ENCODE measurements at regions not wholly inside any gene's neighbourhood (a gene's known extent, or its start where the extent isn't known, plus 50 kb on each side); places are given as distances from the start of the nearest gene placed in this dataset.
"Not testable (repeated sequence)": the region's sequence is repeated elsewhere in the genome, so short reads cannot be mapped to it uniquely, and the experiment has no call there.

GRCh38 chr18:70754486-70754885 is 465.6 kb downstream of the SOCS6 start:
- DNase-seq, result no peak

- no peak for DNase-seq
These were observed 444.1 kb downstream of the SOCS6 start for GRCh38 chr18:70732916-70733315.

DNA sequence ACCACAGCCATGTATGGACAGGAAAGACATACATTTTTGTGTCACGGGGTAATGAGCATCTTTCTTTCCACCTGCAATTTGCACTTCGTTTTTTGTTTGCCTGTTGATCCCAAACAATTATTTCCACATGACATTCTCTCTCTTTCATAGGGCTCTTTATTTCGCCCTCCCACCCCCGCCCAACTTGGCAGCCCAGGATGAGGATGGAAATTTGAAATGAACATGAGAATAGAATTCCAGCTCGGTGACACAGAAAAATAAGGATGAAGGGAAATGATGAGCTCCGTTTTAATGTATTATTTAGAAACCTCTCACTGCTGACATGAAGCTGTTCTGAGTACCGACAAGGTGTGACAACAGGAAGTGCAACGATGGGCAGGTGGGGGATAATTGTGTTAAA is 443.3 kb downstream of the SOCS6 start:
- DNase-seq, result no peak

DNA sequence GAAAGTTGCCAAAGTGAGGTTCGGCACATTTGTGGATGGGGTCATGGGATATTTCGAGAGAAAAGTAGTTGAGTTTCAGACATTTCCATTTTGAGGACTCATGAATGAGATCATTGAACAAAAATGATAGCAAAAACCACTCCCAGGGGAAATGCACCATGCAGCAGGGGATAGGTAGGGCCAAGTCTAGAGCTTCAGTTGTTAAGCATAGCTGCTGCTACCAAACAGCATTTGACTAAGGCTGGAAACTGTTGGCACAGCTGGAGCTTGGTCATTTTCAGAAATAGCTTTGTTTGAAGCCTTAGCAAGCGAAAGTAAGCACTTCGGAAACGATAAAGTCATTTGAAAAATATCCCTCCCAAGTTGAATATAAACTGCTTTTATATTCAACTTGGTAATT is 431.8 kb downstream of the SOCS6 start:
- no peak for DNase-seq

DNA sequence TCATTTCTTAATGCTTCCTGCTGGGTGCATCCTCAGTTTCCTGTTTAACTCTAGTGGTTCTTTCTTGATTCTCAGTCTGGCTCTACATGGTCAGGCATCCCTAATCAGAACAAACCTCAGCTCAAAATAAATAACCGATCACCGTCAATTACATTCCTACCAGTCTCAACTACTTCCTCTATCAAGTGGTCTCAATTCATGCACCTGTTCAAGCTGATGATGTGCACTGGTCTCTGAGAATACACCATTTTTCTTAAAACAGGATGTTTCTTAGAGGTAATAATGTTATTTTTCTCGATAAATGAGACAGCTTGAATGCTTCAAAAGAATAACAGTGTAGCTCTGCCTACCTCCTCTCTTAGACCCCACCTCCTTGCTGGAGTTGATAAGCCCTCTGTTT is 420.9 kb downstream of the SOCS6 start:
- DNase-seq, result no peak

DNA sequence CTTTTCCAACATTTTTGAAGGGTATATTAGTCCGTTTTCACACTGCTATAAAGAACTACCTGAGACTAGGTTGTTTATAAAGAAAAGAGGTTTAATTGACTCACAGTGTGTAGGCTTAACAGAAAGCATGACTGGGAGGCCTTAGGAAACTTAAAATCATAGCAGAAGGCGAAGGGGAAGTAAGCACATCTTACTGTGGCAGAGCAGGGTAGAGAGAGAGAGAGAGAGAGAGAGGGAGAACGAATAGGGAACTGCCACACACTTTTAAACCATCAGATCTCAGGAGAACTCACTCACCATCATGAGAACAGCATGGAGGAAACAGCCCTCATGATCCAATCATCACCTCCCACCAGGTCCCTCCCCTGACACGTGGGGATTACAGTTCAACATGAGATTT is 420.3 kb downstream of the SOCS6 start:
- no peak for DNase-seq

DNA sequence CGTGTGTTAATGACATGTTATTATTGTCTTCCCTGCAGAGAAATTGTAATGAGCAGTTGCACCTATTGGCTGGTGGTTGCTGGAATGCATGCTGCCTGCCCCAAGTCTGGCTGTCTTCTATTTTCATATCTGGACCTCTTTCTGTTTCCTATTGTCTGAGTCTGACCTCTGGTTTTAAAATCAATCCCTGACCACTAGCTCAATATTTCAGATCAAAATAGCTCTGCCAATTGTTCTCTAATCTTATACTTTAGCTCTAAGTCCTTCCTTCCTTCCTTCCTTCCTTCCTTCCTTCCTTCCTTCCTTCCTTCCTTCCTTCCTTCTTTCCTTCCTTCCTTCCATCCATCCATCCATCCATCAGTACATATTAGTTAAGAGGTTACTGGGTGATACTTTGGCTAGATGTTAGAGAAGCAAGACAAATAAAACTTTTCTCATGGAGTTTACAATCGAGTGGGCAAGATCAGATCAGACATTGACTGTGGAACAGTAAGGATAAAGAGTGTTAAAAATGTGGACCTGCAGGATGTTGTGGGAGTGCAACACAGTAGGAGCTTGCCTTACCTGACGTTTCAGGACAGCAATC is 417.1 kb downstream of the SOCS6 start:
- no peak for DNase-seq

GRCh38 chr18:70700496-70700895 is 411.7 kb downstream of the SOCS6 start:
- no peak for DNase-seq

DNA sequence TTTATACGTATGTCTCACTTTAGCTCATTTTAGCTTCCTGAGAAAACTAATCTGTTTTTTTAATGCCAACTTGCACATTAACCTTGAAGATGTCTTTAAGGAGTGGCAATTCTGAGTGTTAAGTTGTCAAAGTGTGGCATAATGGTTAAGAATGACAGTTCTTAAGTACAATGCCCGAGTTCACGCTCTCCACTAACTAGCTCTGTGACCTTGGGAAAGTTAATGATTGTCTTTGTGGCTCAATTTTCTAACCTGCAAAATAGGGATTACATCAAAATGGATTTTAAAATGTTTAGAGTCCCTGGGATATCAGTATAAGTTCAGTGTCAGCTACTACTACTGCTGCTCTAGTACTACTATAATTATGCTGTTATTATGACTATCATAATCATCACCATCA is 409.7 kb downstream of the SOCS6 start:
- no peak for DNase-seq

DNA sequence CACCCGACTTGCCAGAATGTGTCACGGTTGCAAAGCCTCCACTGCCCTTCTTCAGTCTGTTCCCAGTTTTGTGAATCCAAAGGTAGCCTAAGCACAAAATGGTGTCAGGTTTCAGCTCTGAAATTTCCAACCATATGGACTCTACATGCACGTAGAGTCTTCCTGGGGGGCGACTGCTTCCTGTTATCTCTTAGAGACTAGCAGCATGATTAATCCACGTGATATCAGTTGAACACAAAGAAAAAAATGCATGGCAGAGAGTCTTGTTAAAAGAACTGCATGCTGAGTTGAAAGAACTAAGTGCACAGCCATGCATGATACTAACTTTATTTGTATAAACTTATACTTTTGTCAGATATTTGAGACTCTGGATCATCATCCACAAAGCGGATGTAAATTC is 404.4 kb downstream of the SOCS6 start:
- DNase-seq, result no peak

DNA sequence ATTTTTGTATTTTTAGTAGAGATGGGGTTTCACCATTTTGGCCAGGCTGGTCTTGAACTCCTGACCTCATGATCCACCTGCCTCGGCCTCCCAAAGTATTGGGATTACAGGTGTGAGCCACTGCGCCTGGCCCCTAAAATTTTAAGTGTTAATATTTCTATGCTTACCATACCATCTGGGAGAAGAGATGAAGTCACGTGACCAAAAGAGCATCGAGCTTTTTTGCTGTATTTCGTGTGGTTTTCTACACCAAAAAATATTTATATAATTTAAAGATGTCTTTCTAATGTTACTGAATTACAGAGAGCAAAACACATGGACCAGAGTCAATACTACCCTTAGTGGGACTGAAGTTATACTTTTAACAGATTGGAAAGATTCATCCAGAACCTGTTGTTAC is 400.9 kb downstream of the SOCS6 start:
- DNase-seq, result not testable (repeated sequence)

DNA sequence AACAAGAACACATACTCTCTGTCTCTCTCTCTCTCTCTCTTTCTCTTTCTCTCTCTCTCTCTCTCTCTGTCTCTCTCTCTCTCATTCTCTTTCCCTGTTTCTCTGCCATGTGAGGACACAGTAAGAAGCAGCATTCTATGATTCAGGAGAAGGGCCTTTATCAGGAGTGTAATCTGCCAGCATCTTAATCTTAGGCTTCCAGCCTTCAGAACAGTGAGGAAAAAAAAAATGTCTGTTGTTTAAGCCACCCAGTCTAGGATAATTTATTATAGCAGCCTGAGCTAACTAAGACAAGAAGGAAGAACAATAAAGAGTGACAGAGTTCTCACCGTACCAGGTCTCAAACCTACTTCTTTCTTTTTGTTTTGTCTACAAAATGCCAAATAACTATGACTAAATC is 399.4 kb downstream of the SOCS6 start:
- DNase-seq, result no peak

DNA sequence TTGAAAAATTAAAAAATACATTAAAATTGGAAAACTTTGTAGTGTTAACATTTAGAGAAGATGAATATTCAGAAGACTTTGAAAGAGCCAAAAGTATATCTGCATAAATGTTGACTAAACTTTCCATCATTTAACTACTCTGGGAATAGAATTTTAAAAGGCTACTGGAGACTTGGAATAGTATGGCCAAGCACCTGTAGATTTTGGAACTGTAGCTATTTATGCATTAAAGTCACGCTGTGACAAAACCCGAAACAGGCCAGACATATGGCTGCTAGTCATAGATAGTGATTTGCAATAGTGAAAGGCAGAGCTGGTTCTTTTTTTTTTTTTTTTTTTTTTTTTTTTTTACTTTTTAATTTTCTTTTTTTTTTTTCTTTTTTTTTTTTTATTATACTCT is 396.0 kb downstream of the SOCS6 start:
- no peak for DNase-seq

DNA sequence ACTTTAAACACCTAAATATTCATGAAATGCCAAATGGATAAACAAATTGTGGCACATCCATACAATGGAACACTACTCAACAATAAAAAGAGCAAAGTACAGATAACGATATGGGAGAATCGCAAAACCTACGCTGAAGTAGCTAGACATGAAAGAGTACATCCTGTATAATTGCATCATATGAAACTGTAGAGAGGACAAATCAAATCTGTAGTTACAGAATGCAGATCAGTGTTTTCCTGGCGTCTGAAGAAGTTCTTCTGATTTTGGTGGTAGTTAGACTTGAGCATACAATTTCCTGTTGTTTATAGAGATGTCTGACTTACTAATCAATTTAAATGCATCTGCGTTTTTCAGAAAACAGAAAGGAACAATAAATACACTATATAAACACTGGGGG is 394.4 kb downstream of the SOCS6 start:
- no peak for DNase-seq

DNA sequence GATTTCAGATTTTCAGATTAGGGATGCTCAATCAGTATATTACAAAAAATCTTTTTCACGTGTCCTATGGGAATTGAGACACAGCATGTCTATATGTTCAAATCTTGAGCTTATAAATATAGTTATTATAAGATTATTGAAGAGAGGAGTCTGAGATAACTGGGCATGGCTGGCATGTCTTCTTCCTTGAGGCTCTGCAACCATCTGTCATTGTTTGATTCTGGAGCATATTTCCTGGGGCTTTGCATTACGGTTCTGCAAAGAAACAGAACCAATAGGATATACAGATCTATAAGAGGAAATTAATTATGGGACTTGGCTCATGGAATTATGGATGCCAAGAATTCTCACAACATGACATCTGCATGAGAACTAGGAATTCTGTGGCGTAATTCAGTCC is 386.1 kb downstream of the SOCS6 start:
- no peak for DNase-seq

DNA sequence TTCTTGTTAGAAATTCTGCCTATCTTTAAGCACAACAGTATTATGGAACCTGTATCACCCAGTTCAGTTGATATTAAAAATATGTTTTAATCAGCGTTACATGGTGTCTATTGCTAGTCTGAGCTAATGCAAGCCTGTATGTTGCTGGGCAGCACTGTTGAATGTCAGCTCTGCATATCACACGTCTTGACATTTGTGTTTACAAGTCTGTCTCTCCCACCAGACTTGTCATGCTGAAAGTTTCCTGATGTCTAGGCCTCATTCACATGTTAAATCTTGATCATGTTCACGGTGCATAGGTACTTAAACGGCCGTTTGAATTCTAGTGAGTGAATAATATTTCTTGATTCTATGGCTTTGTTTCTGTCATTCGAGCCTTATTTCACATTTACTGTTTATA is 385.0 kb downstream of the SOCS6 start:
- no peak for DNase-seq

- DNase-seq, result no peak
These were observed 383.7 kb downstream of the SOCS6 start for GRCh38 chr18:70672581-70672980.

DNA sequence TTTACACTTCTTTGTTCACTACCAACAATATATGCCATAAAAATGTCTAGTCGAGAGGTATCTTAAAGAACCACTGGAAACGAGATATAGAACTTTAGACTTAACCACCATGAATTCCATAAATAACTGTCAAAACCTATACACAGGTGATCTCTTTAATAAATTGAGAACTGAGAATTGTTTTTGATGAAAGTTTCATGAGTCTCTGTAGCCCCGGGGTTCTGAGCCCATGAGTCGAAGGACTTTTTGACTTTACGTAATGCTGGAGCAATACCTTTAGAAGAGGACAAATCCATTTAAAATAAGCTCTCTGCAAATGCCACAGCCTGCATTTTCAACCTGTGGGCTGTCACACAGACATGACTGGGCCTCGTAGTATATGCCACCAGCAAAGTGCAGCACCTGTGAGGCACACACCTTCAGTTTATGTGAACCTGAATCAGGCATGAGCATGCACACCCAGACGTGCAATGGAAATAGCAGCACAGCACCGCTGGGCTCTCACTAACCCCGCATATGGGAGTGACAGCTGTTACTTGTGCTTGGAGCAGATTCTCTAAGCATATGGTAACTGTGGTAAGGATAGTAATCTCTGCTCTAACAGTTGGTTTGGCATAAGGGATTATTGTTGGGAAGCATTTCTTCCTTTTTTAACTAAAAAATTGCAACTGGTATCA is 383.2 kb downstream of the SOCS6 start:
- DNase-seq, result no peak

DNA sequence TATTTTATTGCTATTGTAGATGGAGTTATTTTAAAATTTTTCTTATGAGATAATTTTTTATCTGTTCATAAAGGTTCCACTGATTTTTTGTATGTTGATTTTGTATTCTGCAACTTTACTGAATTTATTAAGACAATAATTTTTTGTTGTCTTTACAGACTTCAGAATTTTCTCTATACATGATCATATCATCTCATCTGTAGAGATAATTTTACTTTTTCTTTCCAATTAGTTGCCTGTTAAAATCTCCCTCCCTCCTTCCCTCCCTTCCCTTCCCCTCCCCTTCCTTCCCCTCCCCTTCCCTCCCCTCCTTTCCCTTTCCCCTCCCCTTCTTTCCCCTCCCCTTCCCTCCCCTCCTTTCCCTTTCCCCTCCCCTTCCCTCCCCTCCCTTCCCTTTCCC is 378.1 kb downstream of the SOCS6 start:
- DNase-seq, result no peak

DNA sequence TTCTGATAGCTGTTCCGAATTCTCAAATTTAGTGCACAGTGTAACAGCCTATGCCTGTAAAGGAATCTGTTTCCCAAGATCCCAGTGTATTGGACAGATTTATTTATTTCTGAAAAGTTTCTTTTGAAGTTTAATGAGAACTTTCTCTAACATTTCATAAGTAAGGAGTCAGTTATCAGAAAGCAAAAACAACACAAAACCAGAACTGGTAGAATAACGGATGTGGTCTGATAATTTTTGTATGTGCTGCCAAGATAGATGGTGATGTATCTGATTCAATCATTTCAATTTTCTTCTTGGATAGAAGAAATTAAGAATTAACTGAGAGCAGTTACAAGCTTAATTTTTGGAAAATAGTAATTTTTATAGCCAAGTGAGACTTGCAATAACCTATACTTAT is 374.3 kb downstream of the SOCS6 start:
- DNase-seq, result no peak

DNA sequence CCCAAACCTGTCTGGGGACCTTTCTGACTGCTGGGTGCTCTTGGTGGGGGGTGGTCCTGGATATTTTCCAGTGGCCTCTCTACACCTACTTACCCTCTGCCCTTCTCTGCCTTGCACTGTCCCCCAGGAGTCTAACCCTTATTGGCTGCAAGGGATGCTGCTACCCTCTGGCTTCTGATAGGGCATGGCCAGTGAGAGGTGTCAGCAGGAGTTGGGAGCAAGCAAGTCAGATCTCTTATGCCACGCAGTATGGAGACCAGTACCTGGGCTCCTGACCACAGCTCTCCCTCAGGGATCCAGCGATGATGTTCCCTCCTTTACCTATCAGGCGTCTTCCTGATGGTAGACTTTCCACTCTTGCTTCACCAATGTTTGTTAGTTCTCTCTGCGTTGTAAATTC is 373.7 kb downstream of the SOCS6 start:
- no peak for DNase-seq

- no peak for DNase-seq
These were observed 370.4 kb downstream of the SOCS6 start for GRCh38 chr18:70659036-70659925.

- DNase-seq, result no peak
These were observed 364.8 kb downstream of the SOCS6 start for GRCh38 chr18:70653671-70654070.

DNA sequence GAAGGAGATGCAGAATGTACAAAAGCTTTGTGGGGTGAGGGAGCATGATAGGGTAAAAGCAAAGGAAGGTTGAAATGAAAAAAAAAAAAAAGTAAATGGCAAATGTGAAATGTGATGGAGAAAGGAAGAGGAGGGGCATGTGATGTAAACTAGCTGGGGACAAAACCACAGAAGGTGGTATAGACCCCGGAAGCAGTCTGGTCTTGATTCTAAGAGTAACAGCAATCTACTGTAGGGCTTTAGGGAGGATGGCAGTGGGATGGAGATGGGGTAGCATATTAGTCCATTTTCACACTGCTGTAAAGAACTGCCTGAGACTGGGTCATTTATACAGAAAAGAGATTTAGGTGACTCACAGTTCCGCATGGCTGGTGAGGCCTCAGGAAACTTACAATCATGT is 362.0 kb downstream of the SOCS6 start:
- no peak for DNase-seq

Measured in skin of body (tissue), 1 donor.